HCT116 (cell line): ENCODE measurements at regions not wholly inside any gene's neighbourhood (a gene's known extent, or its start where the extent isn't known, plus 50 kb on each side); places are given as distances from the start of the nearest gene placed in this dataset.

Experiments
- ATAC-seq: fragments of 200-7000 bp; cut with Tn5 transposase; 2 replicates; pipeline ENCODE4 v1.9.1; 2020; ENCODE audit warnings: mild to moderate bottlenecking, moderate library complexity
- BruUV-seq: library from RNA; stranded (reverse); fragments of 400-500 nt; replicated peaks from 2 replicates; lab custom pipeline; 2021; lab: Mats Ljungman, UMichigan
- CTCF ChIA-PET: fragments of 300-600 bp; sonication (Branson Sonifier 250); formaldehyde crosslinking; loops from one replicate; lab custom pipeline; 2021; ENCODE audit warnings: antibody characterized with exemption; lab: Charles Lee
- POLR2A ChIA-PET: fragments of 300-600, 350-600 bp; sonication (Branson Sonifier 250); formaldehyde crosslinking; loops from one replicate; lab custom pipeline; 2021; ENCODE audit warnings: antibody characterized with exemption; lab: Charles Lee
- RAD21 ChIA-PET, 2 experiments: fragments of 300-600 bp; sonication (Branson Sonifier 250); formaldehyde crosslinking; loops; one replicate each; lab custom pipeline; 2023; ENCODE audit warnings: low total read pairs in 2 of 2; ENCODE audit not compliant: uncharacterized antibody in 2 of 2, unreplicated experiment in 2 of 2, low non-redundant PET in 1 of 2; lab: Charles Lee
- DNase-seq: peaks from one replicate; pipeline ENCODE4 v3.0.0-alpha.2; 2010; ENCODE audit warnings: low read depth, low spot score
- H2AFZ ChIP-seq: fragments of 200-600 bp; shearing (Covaris generic), sonication (generic); 2 replicates; pipeline ENCODE4 v1.6.1; 2017; ENCODE audit warnings: low read depth, mixed run types, mixed read lengths, antibody characterized with exemption, low read length; ENCODE audit not compliant: poor library complexity, severe bottlenecking
- H3K27ac ChIP-seq: 2 replicates; pipeline ENCODE4 v1.5.1; 2012; ENCODE audit warnings: low read depth, low read length
- H3K27me3 ChIP-seq: fragments of 200-600 bp; sonication (generic); 2 replicates; pipeline ENCODE4 v1.6.1; 2016; ENCODE audit warnings: mixed run types, low read length, mixed read lengths; ENCODE audit not compliant: insufficient read depth
- H3K36me3 ChIP-seq, 2 experiments: fragments of 200-500 bp in 1 of 2; fragments of 200-600 bp in 1 of 2; sonication (Bioruptor generic) in 1 of 2; sonication (generic) in 1 of 2; 2 replicates each; pipeline versions ENCODE4 v1.5.1 to v1.6.1; 2014 to 2016; ENCODE audit warnings: low read length in 2 of 2, inconsistent platforms in 1 of 2, mixed read lengths in 1 of 2, mixed run types in 1 of 2; ENCODE audit not compliant: insufficient read depth in 2 of 2, control insufficient read depth in 1 of 2
- H3K4me1 ChIP-seq, 2 experiments: fragments of 200-600 bp in 1 of 2; sonication (generic) in 1 of 2; 2 replicates each; pipeline versions ENCODE4 v1.5.1 to v1.6.1; 2012 to 2017; ENCODE audit warnings: low read length in 2 of 2, inconsistent platforms in 1 of 2, mild to moderate bottlenecking in 1 of 2, mixed read lengths in 1 of 2, mixed run types in 1 of 2, moderate library complexity in 1 of 2; ENCODE audit not compliant: insufficient read depth in 2 of 2, control insufficient read depth in 1 of 2
- H3K4me2 ChIP-seq: fragments of 200-600 bp; sonication (generic); 2 replicates; pipeline ENCODE4 v1.6.1; 2017; ENCODE audit warnings: mixed run types, low read length, mixed read lengths
- H3K4me3 ChIP-seq, 2 experiments: fragments of 200-600 bp in 1 of 2; sonication (generic) in 1 of 2; replicated peaks in 1 of 2; 2 replicates each; pipeline ENCODE4 v1.5.1; 2011 to 2016; ENCODE audit warnings: low read length in 2 of 2, control low read depth in 1 of 2, low read depth in 1 of 2, mild to moderate bottlenecking in 1 of 2, mixed read lengths in 1 of 2, mixed run types in 1 of 2
- H3K79me2 ChIP-seq: fragments of 200-600 bp; sonication (generic); 2 replicates; pipeline ENCODE4 v1.6.1; 2017; ENCODE audit warnings: mild to moderate bottlenecking, mixed run types, low read length, moderate library complexity, mixed read lengths; ENCODE audit not compliant: insufficient read depth
- H3K9ac ChIP-seq: fragments of 200-600 bp; sonication (generic); 2 replicates; pipeline ENCODE4 v1.6.1; 2016; ENCODE audit warnings: low read length, mixed read lengths
- H3K9me2 ChIP-seq: fragments of 200-600 bp; sonication (generic), shearing (Covaris generic); 2 replicates; pipeline ENCODE4 v1.6.1; 2017; ENCODE audit warnings: mixed run types, mild to moderate bottlenecking, moderate library complexity; ENCODE audit not compliant: insufficient read depth
- H3K9me3 ChIP-seq, 2 experiments: fragments of 200-500 bp in 1 of 2; fragments of 200-600 bp in 1 of 2; sonication (Bioruptor generic) in 1 of 2; sonication (generic) in 1 of 2; 2 replicates each; pipeline ENCODE4 v1.6.1; 2014 to 2017; ENCODE audit warnings: low read length in 2 of 2, mixed read lengths in 2 of 2, inconsistent platforms in 1 of 2, low read depth in 1 of 2, mild to moderate bottlenecking in 1 of 2, mixed run types in 1 of 2, moderate library complexity in 1 of 2; ENCODE audit not compliant: control insufficient read depth in 1 of 2, insufficient read depth in 1 of 2
- H4K20me1 ChIP-seq: fragments of 200-600 bp; sonication (generic), shearing (Covaris generic); 2 replicates; pipeline ENCODE4 v1.6.1; 2017; ENCODE audit warnings: mixed run types, mild to moderate bottlenecking, moderate library complexity; ENCODE audit not compliant: insufficient read depth
- CBX3 ChIP-seq: IDR thresholded peaks from 2 replicates; pipeline ENCODE4 v1.6.1; 2012; ENCODE audit warnings: low read depth
- CEBPB ChIP-seq: IDR thresholded peaks from 2 replicates; pipeline ENCODE4 v1.6.1; 2012; ENCODE audit warnings: low read depth
- ELF1 ChIP-seq: IDR thresholded peaks from 2 replicates; pipeline ENCODE4 v1.6.1; 2012; ENCODE audit warnings: low read depth, borderline replicate concordance
- FOSL1 ChIP-seq: IDR thresholded peaks from 2 replicates; pipeline ENCODE4 v1.6.1; 2012; ENCODE audit warnings: low read depth
- MAX ChIP-seq: IDR thresholded peaks from 2 replicates; pipeline ENCODE4 v1.6.1; 2012
- REST ChIP-seq: IDR thresholded peaks from 2 replicates; pipeline ENCODE4 v1.6.1; 2012; ENCODE audit warnings: low read depth
- SRF ChIP-seq: IDR thresholded peaks from 2 replicates; pipeline ENCODE4 v1.6.1; 2012; ENCODE audit warnings: low read depth
- TCF7L2 ChIP-seq: IDR thresholded peaks from 2 replicates; pipeline ENCODE4 v1.7.0; 2011; ENCODE audit warnings: borderline replicate concordance, inconsistent platforms; ENCODE audit not compliant: insufficient read depth, insufficient read length; ENCODE audit errors: extremely low read depth
- YY1 ChIP-seq: IDR thresholded peaks from 2 replicates; pipeline ENCODE4 v1.6.1; 2011; ENCODE audit warnings: low read length, low read depth, moderate library complexity, mild to moderate bottlenecking; ENCODE audit not compliant: insufficient replicate concordance; ENCODE audit errors: extremely low read depth
- ZFX ChIP-seq: fragments of 450-650 bp; IDR thresholded peaks from 2 replicates; pipeline ENCODE4 v1.6.1; 2017
- ZNF274 ChIP-seq: fragments of 200-500 bp; sonication (Bioruptor generic); IDR thresholded peaks from 2 replicates; pipeline ENCODE4 v1.6.1; 2014; ENCODE audit warnings: mild to moderate bottlenecking, low read depth, low read length, inconsistent platforms
- intact Hi-C: fragments of 100-400 bp; cut with micrococcal nuclease; formaldehyde crosslinking; loops from 2 replicates; pipeline ENCODE4 v1.10.0; 2022

GRCh38 chr5:168002116-168002515 is 289.3 kb upstream of the WWC1 start:
- H3K9ac ChIP-seq = no peak overlapping the region
- no peak overlapping the region for H3K27ac ChIP-seq
- ATAC-seq = no peak
- intact Hi-C loops = no loop called here
- no peak overlapping the region for H2AFZ ChIP-seq
- H3K36me3 ChIP-seq = no peaks in the 10 kb centered on the region
- H3K4me3 ChIP-seq = no peak overlapping the region
- TF ChIP-seq SRF (no peak), ELF1 (no peak), MAX (no peak), REST (no peak), FOSL1 (no peak), CBX3 (no peak), ZNF274 (no peak), CEBPB (no peak), ZFX (no peak), TCF7L2 (no peak), YY1 (no peak)
- no peaks in the 10 kb centered on the region for H3K9me3 ChIP-seq
- no peak for DNase-seq
- CTCF ChIA-PET = no interaction called here
- no peak overlapping the region for H3K4me2 ChIP-seq
- no peaks in the 10 kb centered on the region for H3K9me2 ChIP-seq
- no peaks in the 10 kb centered on the region for H3K4me1 ChIP-seq
- POLR2A ChIA-PET = no interaction called here
- no peaks in the 10 kb centered on the region for H4K20me1 ChIP-seq
- H3K27me3 ChIP-seq = peaks cover 18% of the 10 kb centered on the region
- RAD21 ChIA-PET = no interaction called here
- BruUV-seq = no TSS peak
- H3K79me2 ChIP-seq = no peaks in the 10 kb centered on the region
